Caco-2 (cell line): ENCODE measurements at regions not wholly inside any gene's neighbourhood (a gene's known extent, or its start where the extent isn't known, plus 50 kb on each side); places are given as distances from the start of the nearest gene placed in this dataset.

Source experiments
- BruUV-seq: library from RNA; stranded (reverse); fragments of 400-500 nt; replicated peaks from 2 replicates; lab custom pipeline; 2021; lab: Mats Ljungman, UMichigan
- CTCF ChIA-PET: fragments of 300-600 bp; sonication (Branson Sonifier 250); formaldehyde crosslinking; loops from one replicate; lab custom pipeline; 2022; ENCODE audit warnings: antibody characterized with exemption; lab: Charles Lee
- POLR2A ChIA-PET: fragments of 300-600 bp; sonication (Branson Sonifier 250); formaldehyde crosslinking; loops from one replicate; lab custom pipeline; 2022; ENCODE audit warnings: antibody characterized with exemption; lab: Charles Lee
- DNase-seq, 2 experiments: peaks; one replicate each; pipeline versions ENCODE4 v3.0.0 to v3.0.0-alpha.2; 2020 to 2022
- H3K27me3 ChIP-seq: replicated peaks from 2 replicates; pipeline ENCODE4 v1.6.0; 2011; ENCODE audit warnings: low read length; ENCODE audit not compliant: control insufficient read depth, insufficient read depth
- H3K36me3 ChIP-seq: 2 replicates; pipeline ENCODE4 v1.5.1; 2011; ENCODE audit warnings: low read length; ENCODE audit not compliant: control insufficient read depth, insufficient read depth
- H3K4me1 ChIP-seq: fragments of 250-450 bp; sonication (Bioruptor Pico); 2 replicates; pipeline ENCODE4 v1.5.1; 2020; ENCODE audit warnings: mild to moderate bottlenecking
- H3K4me3 ChIP-seq: 2 replicates; pipeline ENCODE4 v1.5.1; 2011; ENCODE audit warnings: low read depth, mild to moderate bottlenecking, control low read depth, low read length
- H3K9me3 ChIP-seq: fragments of 250-450 bp; sonication (Bioruptor Pico); 2 replicates; pipeline ENCODE4 v1.5.1; 2020; ENCODE audit warnings: mild to moderate bottlenecking, moderate library complexity
- H3K27ac Mint-ChIP-seq: one replicate; pipeline ENCODE4 v1.8.0; 2022; ENCODE audit warnings: mixed read lengths; ENCODE audit not compliant: unreplicated experiment
- H3K27me3 Mint-ChIP-seq: one replicate; pipeline ENCODE4 v1.8.0; 2022; ENCODE audit warnings: mixed read lengths; ENCODE audit not compliant: insufficient read depth, unreplicated experiment
- H3K36me3 Mint-ChIP-seq: one replicate; pipeline ENCODE4 v1.8.0; 2022; ENCODE audit warnings: mild to moderate bottlenecking, mixed read lengths; ENCODE audit not compliant: insufficient read depth, unreplicated experiment
- H3K4me1 Mint-ChIP-seq: one replicate; pipeline ENCODE4 v1.8.0; 2022; ENCODE audit warnings: low read depth, mixed read lengths; ENCODE audit not compliant: unreplicated experiment
- H3K4me3 Mint-ChIP-seq: one replicate; pipeline ENCODE4 v1.8.0; 2022; ENCODE audit warnings: mild to moderate bottlenecking, moderate library complexity, mixed read lengths; ENCODE audit not compliant: unreplicated experiment
- H3K9me3 Mint-ChIP-seq: one replicate; pipeline ENCODE4 v1.8.0; 2022; ENCODE audit warnings: mixed read lengths; ENCODE audit not compliant: unreplicated experiment
- intact Hi-C: fragments of 100-400 bp; cut with micrococcal nuclease; formaldehyde crosslinking; loops from one replicate; pipeline ENCODE4 v1.10.0; 2022; ENCODE audit not compliant: unreplicated experiment
- TF ChIP-seq, protein P1 (sequence below), 2 experiments: fragments of 200-600 bp in 1 of 2; IDR thresholded peaks; 1 replicate in 1 of 2; 2 replicates in 1 of 2; pipeline versions ENCODE4 v1.5.1 to v1.8.0; 2011 to 2022; ENCODE audit warnings: antibody characterized with exemption in 1 of 2, control low read depth in 1 of 2, inconsistent platforms in 1 of 2, low read depth in 1 of 2, low read length in 1 of 2, mild to moderate bottlenecking in 1 of 2, moderate library complexity in 1 of 2; ENCODE audit not compliant: insufficient read depth in 1 of 2, severe bottlenecking in 1 of 2, unreplicated experiment in 1 of 2

DNA sequence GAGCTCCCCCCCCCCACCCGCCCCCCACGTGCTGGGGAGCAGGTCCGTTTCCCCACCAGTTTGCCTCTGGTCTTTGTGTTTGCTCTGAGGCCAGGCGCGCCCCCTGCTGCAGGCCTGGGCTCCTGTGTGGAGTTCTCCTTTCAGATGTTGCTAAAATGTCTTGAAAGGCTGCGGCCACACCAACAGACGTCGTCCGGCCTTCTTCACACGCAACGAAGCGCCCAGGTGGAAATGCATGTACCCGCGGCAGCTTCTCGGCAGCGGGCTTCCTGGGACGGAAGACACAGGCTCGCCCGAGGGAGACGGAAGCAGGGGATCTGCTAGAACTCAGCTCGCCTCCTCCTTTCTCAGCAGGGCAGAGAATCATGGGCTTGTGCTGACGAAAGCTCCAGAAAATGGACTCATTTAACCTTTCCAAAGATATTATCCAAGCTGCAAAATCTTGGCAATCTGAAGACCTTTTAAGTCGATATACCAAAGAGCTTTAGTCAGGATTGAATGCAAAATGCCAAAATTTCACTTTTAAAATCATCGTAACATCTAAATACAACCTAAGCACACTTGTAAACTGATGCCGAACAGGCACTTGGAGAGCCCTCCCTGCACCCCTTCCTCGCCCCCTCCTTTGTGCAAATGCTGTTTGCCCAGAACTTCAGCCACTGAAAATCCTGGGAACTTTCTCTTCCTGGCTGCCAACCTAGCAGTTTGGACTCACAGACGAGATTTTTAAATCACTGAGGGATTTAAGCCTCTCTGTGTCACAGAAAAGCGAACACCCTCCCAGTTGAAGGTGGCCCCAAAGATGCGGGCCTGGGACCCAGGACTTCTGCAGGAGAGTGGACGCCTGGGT, 125.5 kb upstream of the ZNF516 start:
- no peaks in the 10 kb centered on the region for H3K27me3 ChIP-seq
- DNase-seq: no peak
- no peak overlapping the region for H3K4me3 Mint-ChIP-seq
- H3K4me1 Mint-ChIP-seq: no peaks in the 10 kb centered on the region
- TF ChIP-seq, protein P1, sequence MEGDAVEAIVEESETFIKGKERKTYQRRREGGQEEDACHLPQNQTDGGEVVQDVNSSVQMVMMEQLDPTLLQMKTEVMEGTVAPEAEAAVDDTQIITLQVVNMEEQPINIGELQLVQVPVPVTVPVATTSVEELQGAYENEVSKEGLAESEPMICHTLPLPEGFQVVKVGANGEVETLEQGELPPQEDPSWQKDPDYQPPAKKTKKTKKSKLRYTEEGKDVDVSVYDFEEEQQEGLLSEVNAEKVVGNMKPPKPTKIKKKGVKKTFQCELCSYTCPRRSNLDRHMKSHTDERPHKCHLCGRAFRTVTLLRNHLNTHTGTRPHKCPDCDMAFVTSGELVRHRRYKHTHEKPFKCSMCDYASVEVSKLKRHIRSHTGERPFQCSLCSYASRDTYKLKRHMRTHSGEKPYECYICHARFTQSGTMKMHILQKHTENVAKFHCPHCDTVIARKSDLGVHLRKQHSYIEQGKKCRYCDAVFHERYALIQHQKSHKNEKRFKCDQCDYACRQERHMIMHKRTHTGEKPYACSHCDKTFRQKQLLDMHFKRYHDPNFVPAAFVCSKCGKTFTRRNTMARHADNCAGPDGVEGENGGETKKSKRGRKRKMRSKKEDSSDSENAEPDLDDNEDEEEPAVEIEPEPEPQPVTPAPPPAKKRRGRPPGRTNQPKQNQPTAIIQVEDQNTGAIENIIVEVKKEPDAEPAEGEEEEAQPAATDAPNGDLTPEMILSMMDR (IDR thresholded peaks at IDR 0.05; ENCODE audit: insufficient read depth in 1 of 2, low read depth in 1 of 2, low read length in 1 of 2, severe bottlenecking in 1 of 2, unreplicated experiment in 1 of 2): no peak
- no peaks in the 10 kb centered on the region for H3K9me3 ChIP-seq
- CTCF ChIA-PET: no interaction called here
- BruUV-seq: no TSS peak
- no peak overlapping the region for H3K27ac Mint-ChIP-seq
- no peaks in the 10 kb centered on the region for H3K9me3 Mint-ChIP-seq
- H3K27me3 Mint-ChIP-seq: no peaks in the 10 kb centered on the region
- no peaks in the 10 kb centered on the region for H3K36me3 ChIP-seq
- H3K36me3 Mint-ChIP-seq: no peaks in the 10 kb centered on the region
- POLR2A ChIA-PET: no interaction called here
- no peak overlapping the region for H3K4me3 ChIP-seq
- intact Hi-C loops: no loop called here
- no peaks in the 10 kb centered on the region for H3K4me1 ChIP-seq

DNA sequence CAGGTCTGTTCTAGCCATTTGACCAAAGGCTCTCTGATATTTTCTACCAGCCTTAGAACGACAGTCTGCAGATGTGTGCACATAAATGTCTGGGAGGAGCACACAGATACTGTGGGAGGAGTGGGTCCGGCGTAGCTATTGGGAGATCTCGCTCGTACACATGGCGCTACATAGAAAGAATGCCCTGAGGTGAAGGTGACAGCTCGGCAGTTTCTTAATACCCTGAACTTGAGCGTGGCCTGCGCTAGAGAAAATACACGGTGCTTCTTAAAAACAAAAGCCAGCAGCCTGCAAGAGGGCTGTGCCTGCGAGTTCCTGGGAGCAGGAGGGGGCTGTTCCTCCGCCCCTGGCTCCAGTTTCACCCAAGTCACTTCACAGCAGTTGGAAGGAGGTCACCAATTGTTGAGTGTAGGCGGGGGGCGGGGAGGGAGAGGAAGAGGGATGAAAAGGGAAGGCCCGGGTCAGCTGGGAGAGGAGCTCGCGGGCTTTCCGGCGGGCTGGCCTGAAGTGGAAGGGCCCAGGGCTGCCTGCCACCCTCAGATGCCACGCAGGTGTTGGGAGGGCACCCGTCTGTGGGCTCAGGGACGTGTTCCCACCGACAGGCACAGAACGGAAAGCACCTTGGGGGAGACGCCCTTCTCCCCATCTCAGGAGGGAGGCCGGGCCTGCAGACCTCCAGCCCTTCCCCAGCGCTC, 124.7 kb upstream of the ZNF516 start:
- TF ChIP-seq, protein P1 (IDR thresholded peaks at IDR 0.05; ENCODE audit: insufficient read depth in 1 of 2, low read depth in 1 of 2, low read length in 1 of 2, severe bottlenecking in 1 of 2, unreplicated experiment in 1 of 2): no peak
- Histone ChIP-seq H3K4me1 (no peaks in the 10 kb centered on the region), H3K9me3 (no peaks in the 10 kb centered on the region), H3K27me3 (no peaks in the 10 kb centered on the region), H3K4me3 (no peak overlapping the region), H3K36me3 (no peaks in the 10 kb centered on the region)
- H3K27ac Mint-ChIP-seq: no peak overlapping the region
- BruUV-seq: no TSS peak
- ChIA-PET CTCF (no interaction called here), POLR2A (no interaction called here)
- H3K27me3 Mint-ChIP-seq: no peaks in the 10 kb centered on the region
- H3K9me3 Mint-ChIP-seq: no peaks in the 10 kb centered on the region
- intact Hi-C loops: no loop called here
- no peaks in the 10 kb centered on the region for H3K4me1 Mint-ChIP-seq
- no peaks in the 10 kb centered on the region for H3K36me3 Mint-ChIP-seq
- DNase-seq: no peak
- H3K4me3 Mint-ChIP-seq: no peak overlapping the region

DNA sequence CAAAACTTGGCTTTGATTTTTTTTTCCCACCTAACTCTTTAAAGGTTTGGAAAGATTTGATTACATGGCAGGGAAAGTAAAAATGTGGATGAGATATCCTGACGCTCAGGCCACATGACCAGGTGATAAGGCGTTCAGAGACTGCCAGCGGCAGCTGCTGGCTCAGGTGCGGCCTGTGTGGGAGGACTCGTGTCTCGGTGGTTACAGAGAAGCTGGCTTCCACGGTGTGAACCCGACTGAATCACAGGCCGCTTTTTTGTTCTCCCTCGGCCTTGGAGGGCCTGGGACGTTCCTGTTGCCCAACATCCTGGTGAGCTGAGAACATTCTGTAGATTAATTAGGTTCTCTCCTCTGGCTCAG, 124.2 kb upstream of the ZNF516 start:
- H3K4me3 Mint-ChIP-seq: no peak overlapping the region
- no peak overlapping the region for H3K4me3 ChIP-seq
- H3K27me3 Mint-ChIP-seq: no peaks in the 10 kb centered on the region
- ChIA-PET POLR2A (no interaction called here), CTCF (no interaction called here)
- no peaks in the 10 kb centered on the region for H3K9me3 ChIP-seq
- DNase-seq: no peak
- intact Hi-C loops: no loop called here
- H3K4me1 Mint-ChIP-seq: no peaks in the 10 kb centered on the region
- TF ChIP-seq, protein P1 (IDR thresholded peaks at IDR 0.05; ENCODE audit: insufficient read depth in 1 of 2, low read depth in 1 of 2, low read length in 1 of 2, severe bottlenecking in 1 of 2, unreplicated experiment in 1 of 2): no peak
- H3K4me1 ChIP-seq: no peaks in the 10 kb centered on the region
- H3K27me3 ChIP-seq: no peaks in the 10 kb centered on the region
- H3K36me3 ChIP-seq: no peaks in the 10 kb centered on the region
- no peaks in the 10 kb centered on the region for H3K36me3 Mint-ChIP-seq
- H3K9me3 Mint-ChIP-seq: no peaks in the 10 kb centered on the region
- no TSS peak for BruUV-seq
- H3K27ac Mint-ChIP-seq: no peak overlapping the region
